NCI-H526 (cell line): ENCODE measurements at regions not wholly inside any gene's neighbourhood (a gene's known extent, or its start where the extent isn't known, plus 50 kb on each side); places are given as distances from the start of the nearest gene placed in this dataset.

Experiments
- DNase-seq, 2 experiments: peaks; one replicate each; lab custom pipeline; 2025; lab: John Stamatoyannopoulos, UW

DNA sequence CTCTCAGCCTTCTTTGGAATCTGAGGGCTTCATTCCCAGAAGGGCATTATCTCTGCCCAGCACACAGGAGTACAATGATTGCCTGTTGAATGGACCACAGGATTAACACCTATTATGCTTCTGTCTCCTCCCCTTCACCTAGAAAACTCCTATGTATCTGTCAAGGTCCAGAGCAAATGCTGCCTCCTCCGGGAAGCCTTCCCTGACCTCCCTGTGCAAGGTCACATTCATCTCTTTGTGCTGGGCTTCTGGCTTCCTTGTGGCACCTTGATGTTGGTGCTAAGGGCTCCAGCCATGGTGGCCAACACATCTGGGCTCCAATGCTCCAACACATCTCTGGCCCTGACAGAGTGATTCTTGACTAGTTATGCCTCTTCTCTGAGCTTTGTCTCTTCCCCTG, 49.9 kb upstream of the ATP2B2 start:
- no peak for DNase-seq

DNA sequence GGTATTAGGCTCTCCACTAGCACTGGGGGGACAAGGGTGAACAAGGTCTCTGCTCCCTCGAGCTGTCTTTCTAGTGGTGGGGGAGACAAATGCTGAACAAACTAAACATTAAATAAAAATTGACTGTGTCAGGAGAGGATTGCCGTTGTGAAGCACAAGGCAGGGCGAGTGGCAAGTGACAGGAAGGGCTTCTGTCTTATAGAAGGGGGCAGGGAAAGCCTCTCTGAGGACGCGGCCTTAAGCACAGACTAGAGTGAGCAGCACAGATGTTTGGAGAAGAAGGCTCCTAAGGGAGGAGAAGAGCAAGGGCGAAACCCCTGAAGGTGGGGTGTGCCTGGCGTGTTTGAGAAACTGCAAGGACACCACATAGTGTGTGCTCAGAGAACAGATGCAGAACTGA, 50.9 kb upstream of the ATP2B2 start:
- DNase-seq = no peak

DNA sequence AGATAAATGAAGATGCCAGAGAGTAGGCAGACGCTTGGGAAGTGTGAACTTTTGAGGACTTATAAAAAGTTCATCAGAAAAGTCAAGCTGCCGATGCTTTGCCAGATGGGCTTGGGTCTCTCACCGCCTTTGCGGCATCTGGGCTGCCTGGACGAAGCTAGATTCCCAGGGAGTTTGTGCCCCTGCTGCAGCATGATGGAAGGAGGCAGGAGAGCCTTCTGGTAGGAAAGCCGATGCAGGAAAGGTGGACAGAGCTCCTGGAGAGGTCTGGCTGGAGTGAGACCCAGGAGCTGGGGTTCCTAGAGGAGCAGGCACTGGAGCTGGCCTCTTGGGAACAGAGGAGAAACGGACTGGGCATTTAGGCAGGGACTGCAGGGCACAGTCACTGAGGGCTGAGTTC, 51.9 kb upstream of the ATP2B2 start:
- no peak for DNase-seq

DNA sequence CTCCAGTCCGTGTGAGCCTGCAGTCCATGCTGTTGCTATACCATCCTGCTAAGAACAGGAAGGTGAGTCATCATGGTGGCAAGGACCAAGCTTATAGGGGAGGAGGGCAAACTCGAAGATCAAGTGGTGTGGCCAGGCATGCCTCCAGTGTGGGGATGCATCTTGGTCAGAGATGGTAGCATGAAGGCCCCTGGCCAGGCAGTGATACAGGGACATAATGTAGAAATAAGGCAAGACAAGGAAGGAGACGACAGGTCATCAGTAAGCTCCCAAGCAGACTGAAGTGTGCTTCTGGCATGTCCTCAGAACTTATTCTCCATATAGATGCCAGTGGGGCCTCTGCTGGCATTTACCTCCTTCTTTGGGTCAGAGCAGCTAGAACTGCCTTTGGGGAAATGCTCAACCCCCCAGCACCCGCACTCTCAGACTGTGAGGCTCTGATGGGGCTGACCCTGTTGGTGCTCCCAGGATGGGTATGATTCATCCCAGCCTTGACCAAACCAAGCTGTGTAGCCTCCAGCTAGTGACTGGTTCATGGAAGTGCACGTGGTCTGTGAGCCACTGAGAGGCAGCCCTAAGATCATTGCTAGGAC, 52.5 kb upstream of the ATP2B2 start:
- no peak for DNase-seq

DNA sequence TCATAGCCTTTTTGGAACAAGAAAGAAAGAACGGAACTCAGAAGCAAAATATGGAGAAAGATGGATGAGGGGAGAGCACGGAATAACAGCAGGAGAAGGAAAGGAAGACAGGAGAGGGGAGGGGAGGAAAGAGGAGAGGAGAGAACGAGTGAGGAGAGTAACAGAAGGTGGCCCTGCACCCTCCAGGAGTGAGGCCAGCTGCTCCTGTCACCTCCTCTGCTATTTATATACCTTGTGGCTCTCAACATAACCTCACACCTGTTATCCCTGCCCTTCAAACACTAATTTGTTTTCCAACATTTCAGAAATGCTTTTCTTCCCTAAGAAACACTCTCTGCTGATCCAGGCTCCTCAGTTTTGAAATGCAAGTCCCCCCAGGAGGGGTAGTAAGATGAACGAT, 53.4 kb upstream of the ATP2B2 start:
- DNase-seq = no peak

DNA sequence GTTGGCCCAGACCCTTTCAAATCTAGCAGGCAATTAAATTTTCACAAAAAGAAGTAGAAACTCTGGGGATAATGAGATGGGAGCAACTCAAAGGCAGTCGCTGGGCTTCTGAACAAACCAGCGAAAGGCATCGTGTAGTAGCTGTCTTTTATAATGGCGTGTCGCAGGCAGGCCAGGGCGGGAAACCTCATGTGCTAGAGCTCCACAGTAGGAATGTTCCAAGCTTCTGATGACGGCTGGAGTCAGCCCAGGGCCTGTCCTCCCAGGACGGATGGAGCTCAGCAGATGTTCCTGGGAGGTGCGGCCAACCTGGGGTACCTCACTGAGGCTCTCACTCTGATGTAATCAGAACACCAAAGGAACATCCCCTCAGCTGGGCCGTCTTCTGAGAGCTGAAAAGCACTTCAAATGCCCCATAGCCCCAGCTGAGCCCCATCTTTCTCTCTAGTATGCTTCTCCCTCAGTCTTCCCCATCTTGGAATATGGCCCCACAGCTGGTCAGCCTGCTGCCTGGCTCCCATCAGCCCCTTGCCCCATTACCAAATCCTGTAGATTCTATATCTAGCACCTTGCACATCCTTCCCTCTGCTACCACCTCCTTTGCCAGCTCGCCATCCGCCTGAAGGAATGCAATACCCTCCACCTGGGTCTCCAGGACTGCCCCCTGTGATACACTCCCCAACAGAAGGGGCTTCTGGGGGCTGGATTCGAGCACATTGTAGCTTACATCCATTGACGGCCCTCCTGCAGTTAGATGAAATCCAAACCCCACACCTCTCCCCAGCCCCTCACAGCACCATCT, 54.9 kb upstream of the ATP2B2 start:
- no peak for DNase-seq

DNA sequence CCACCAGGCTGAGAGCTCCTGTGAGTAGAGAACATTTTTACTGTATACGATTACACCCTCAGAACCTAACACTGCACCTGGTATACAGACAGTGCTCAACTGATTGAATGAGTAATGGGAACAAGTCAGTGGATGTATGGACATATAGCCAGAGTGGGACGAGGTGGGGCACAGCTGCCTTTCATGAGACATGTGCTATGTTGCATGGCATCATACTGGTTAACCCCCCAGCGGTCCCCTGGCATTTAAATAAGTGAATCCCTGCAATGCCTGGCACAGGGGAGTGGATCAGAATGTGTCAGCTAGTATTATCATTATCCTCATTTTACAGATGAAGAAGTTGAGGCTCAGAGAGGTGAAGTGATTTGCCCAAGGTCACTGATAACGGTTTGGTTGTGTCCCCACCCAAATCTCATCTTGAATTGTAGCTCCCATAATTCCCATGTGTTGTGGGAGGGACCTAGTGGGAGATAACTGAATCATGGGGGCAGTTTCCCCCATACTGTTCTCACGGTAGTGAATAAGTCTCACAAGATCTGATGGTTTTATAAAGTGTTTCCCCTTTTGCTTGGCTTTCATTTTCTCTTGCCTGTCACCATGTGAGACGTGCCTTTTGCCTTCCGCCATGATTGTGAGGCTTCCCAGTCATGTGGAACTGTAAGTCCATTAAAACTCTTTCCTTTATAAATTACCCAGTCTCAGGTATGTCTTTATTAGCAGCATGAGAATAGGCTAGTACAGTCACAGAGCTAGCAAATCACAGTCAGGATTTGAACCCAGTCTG, 56.0 kb upstream of the ATP2B2 start:
- DNase-seq = no peak

DNA sequence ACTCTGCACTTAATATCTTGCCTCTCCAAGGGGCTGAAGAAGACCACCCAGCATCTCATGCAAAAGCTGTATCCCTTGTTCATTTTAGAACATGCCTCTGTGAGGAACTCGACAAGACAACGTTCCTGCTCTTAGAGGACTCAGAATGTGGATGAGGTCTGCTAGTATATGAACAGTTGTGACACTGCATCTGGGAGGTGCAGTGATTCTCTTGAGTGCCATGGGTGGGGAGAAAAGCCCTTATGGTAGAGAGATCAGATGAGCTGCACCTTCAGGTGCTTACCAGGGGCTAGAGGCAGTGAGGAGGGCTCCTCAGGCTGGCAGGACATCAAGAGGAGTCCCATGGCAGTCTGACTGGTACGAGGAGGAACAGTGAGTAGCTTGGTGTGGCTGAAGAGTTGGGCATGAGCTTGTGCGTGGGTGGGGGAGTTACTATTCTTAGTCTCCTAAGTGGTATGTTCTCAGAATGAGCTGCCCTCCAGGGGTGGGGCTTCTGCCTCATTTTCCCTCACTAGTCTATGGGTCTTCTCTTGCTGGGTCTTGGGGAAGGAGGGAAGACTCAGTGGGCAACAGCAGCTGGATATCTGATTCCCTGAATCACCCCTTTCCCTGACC, 56.7 kb upstream of the ATP2B2 start:
- DNase-seq = no peak

DNA sequence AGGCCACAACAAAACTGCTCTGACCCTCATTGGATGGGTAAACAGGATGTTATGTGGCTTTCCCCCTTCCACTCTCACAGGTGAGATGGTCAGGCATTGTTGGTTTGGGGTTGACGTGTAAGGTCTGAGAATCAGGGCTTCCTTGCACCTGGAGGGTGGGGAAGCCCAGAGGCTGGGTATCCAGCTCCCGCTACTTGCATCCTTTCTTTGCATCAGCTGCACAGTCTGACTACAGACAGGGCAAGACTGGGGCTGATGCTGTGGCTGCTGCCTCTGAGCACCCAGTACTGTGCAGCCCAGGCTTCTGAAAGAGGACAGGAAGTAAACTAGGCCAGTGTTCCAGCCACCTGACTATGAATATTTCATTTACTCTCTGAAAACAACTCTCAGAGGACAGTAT, 58.0 kb upstream of the ATP2B2 start:
- DNase-seq = no peak

DNA sequence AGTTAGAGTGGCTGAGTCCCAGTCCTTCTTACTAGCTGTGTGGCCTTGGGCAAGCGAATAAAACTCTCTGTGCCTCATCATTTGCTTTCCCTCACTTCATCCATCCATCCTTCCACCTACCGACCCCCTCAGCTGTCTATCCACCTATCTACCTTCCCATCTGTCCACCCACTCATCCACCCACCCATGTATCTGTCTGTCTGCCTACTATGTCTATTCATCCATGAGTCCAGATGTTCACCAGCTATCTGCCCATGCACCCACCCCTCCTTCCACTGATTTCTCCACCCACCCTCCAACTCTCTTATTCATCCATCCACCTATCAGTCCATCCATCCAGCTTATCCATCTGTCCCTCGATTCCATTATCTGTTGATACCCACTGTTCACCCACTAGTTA, 60.4 kb upstream of the ATP2B2 start:
- no peak for DNase-seq

DNA sequence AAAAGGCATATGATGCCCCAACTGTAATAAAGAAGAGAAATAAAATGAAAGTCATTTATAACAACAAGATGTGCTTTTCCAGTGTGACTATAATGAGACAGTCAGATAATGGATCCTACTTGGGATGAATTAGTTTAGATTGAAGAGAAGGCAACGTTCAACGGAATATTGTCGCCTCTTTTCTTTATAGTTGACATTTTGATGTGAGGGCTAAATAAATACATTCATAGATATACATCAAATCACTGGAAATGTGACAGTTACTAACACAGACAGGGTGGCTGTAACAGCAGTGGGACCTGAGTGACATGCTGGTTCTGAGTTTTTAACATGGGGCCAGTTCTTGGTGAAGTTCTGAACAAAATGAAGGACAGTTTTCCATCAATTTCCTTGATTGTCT, 61.1 kb upstream of the ATP2B2 start:
- no peak for DNase-seq

DNA sequence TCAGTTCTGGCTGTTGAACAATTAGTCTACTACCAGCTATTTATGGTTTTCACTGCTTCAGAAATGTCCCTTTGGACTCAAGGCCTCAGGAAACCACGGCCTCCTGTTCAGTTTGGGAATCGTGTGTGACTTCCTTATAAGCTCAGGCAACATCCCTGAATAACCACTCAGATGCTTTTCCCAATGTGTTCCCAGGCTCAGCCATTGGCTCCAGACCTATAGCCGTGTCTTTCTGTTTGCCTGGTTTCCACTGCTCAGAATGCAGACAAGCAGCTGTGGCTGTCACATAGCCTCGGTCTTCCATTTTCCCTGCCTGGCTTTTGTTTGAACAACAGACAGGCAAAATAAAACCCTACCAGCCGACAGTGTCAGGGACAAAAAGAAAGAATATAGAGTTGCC, 63.2 kb upstream of the ATP2B2 start:
- DNase-seq = no peak

DNA sequence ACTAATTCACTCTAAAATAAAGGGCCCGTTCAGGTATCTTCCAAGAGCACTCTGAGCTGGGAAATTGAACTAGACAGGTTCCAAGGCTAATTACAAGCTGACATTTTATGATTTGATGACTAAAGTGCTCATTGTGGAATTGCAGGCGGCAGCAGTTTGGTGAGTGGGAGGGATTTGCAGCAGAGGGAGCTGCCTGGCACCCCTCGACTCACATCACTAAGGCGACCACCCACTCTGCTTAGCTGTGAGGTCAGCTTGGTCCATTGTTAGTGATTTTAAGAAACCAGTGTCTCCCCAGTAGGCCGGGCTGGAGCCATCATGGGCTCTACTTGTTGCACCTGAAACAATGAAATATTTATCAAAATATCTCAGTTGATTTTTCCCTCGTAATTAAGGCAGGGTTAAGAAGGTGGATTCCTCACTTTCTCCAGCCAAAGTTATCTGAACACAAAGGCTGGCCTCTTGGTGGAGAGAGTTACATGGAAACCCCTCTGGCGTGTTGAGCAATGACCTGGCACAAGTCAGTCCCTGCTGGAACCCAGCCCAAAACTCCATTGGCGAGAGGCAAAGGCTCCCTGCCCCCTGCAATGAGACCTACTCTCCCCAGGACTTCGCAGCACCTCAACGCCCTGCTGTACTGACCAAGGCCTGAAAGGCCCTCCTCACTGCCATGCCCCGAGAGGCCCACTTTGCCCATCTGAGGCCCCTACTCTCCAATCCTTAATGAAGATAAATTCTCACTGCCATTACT, 65.0 kb upstream of the ATP2B2 start:
- DNase-seq = no peak

DNA sequence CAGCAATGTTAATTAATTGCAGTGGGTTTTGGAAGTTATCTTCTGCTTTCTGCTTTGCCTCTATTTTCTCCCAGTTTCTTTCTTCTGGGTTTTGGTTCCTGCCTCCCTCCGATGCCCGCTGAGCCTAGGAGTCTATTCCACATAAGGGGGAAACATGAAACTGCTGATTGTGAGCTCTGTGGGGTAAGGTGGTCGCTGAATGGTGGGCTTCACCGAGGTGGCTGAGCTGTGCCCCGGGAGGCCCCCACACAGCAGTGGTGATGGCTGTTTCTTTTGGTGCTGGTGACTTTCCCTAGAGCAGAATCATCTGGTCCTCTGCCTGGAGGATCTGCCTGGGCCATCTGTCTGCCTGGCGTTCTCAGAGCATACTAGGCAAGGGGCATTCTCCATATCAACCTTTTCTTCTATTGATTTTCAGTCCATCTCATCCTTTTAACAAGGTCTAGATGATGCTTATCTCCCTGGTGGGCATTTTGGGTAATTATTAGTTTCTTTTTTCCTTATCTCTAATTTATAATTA, 68.8 kb upstream of the ATP2B2 start:
- no peak for DNase-seq

DNA sequence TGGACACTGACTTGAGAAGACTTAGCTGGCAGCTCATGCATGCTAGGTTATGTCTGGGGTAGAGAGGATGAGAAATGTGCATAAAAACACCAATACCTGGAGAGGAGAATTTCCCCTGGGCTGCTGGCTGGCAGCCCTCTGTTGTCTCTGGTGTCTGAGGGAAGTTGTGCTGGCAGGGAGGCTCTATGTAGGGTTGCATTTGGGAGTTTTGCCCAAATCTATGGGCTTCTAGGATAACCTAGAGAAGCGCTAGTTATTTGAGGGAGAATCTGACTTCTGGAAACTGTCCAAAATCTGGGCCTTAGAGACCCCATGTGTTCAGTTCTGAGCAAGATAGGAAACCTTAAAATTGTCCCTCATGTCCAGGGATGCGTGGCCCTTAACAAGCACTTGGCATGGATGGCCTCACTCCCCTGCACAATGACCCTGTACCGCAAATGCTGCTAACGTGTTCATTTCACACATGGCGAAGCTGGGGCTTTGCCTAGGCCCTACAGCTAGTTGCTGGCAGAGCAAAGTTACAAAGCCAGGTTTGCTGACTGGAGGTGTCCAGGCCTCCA, 70.3 kb upstream of the ATP2B2 start:
- no peak for DNase-seq

DNA sequence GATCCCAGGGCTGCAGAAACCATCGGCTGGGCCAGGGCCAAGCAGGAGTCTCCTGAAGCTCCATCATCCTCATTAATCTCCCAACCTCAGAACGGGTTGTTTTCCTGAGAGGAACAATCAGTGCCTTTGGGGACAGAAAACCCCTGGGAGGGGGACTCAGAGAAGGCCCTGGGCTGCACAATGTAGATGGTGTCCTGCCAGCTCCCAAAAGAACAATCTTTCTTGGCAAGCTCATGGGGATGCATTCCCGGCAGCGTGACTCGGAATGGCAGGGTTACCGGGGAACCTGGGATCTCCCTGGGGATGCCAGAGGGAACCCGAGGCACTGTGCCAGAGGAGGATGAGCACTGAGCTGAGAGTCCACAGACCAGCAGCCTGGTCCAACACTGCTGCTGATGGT, 72.1 kb upstream of the ATP2B2 start:
- DNase-seq = no peak

DNA sequence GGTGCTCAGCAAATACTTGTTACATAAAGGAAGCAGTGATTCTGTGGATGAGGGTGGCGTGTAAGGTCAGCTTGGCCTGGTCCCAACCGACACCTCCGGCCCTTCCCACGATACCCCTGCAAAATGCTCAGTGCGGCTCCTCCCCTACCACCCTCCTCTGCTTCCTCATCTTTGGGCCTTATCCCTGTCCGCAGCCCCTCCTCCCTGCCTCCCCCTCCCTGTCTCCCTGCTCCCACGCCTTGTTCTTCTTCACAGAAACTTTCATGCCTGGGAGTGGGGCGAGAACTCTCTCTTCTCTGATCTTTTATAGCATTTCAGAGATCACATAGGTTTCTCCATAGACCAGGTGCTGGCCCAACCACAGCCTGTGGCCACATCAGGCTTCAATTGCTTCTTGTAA, 75.0 kb upstream of the ATP2B2 start:
- DNase-seq = no peak

DNA sequence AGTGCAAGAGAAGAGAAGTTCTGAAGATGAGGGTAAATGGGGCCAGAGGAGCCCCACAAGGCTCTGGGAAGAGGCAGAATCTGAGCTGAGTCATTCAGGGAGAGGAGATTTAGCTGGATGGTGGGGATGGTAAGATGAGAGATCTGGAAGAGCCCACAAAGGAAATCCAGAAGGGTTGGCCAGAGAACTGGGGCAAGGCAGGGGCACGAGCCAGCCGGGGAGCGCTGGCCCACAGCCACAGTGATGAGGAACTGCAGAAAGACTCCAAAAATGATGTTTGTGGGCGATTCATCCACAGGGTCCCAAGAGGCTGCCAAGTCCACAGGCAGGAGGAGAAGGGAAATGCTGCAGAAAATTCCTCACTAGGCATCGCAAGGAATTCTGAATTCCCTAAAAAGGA, 75.9 kb upstream of the ATP2B2 start:
- no peak for DNase-seq

DNA sequence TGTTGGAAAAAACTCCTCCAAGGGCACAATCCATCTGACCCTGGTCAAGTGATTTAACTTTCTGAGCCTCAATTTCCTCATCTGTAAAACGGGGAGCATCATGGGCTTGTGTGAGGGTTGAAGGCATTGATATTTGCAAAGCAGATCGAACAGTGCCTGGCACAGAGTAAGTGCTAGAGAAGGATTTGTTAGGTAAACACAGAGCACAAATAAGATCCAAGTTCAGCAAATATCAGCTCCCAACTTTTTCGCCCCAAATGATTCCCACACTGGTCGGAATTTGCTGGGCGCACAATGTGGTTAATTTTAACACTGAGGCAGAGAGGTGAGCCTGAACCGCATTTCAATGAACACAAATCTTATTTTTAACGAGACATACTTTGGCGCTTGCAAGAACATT, 76.3 kb upstream of the ATP2B2 start:
- no peak for DNase-seq

DNA sequence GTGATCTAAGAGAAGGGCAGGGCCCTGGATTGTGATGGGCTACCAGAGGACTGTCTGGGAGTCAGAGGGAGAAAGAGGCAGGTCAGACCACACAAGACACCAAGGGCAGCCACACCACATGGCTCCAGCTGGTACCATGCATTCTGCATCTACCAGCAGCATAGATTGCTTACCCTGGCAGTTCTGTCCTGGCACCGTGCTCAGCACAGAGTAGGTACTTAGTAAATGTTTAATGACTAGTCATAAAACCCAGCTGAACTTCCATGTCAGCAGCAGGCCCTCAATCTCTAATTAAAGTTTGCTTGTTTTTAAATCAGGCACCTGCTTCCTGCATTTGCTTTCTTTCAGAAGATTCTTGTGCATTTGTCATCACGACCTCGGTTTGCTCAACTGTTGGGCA, 77.3 kb upstream of the ATP2B2 start:
- DNase-seq = no peak
